Effector memory CD8-positive, alpha-beta T cell (primary cell): ENCODE measurements at regions not wholly inside any gene's neighbourhood (a gene's known extent, or its start where the extent isn't known, plus 50 kb on each side); places are given as distances from the start of the nearest gene placed in this dataset.

ENCODE experiments used
- ATAC-seq: fragments of 150-1000 bp; cut with Tn5 transposase; replicated peaks from 2 replicates; pipeline ENCODE4 v1.10.0; 2021; ENCODE audit warnings: mild to moderate bottlenecking, moderate library complexity
- DNase-seq, 3 experiments: peaks; one replicate each; pipeline ENCODE4 v3.0.0; 2021
- H3K27ac Mint-ChIP-seq, 2 donors: one replicate each; pipeline ENCODE4 v1.8.0; 2022; ENCODE audit warnings: mild to moderate bottlenecking in 2 of 2, mixed read lengths in 2 of 2, moderate library complexity in 2 of 2
- H3K27me3 Mint-ChIP-seq, 2 donors: one replicate each; pipeline ENCODE4 v1.8.0; 2022; ENCODE audit warnings: mixed read lengths in 2 of 2
- H3K36me3 Mint-ChIP-seq: one replicate; pipeline ENCODE4 v1.8.0; 2022; ENCODE audit warnings: mild to moderate bottlenecking, moderate library complexity, mixed read lengths; ENCODE audit not compliant: insufficient read depth
- H3K4me1 Mint-ChIP-seq, 2 donors: one replicate each; pipeline ENCODE4 v1.8.0; 2022; ENCODE audit warnings: low read depth in 2 of 2, mixed read lengths in 2 of 2
- H3K4me3 Mint-ChIP-seq, 2 donors: one replicate each; pipeline ENCODE4 v1.8.0; 2022; ENCODE audit warnings: mild to moderate bottlenecking in 2 of 2, mixed read lengths in 2 of 2, moderate library complexity in 2 of 2
- H3K9me3 Mint-ChIP-seq, 2 donors: one replicate each; pipeline ENCODE4 v1.8.0; 2022; ENCODE audit warnings: mixed read lengths in 2 of 2

- Mint-ChIP-seq H3K9me3 (peaks cover 0 to 1% of the 10 kb centered on the region in 2 donors), H3K27ac (no peak overlapping the region), H3K27me3 (no peaks in the 10 kb centered on the region), H3K4me3 (no peak overlapping the region), H3K36me3 (no peaks in the 10 kb centered on the region), H3K4me1 (no peaks in the 10 kb centered on the region)
- no peak for DNase-seq
- ATAC-seq = no peak
These were observed 314.3 kb upstream of the TBX3 start for GRCh38 chr12:114998118-114998749.

GRCh38 chr12:114996382-114996781, 312.4 kb upstream of the TBX3 start:
- ATAC-seq (no peak), DNase-seq (no peak)
- H3K27ac Mint-ChIP-seq = no peak overlapping the region
- H3K36me3 Mint-ChIP-seq = no peaks in the 10 kb centered on the region
- no peaks in the 10 kb centered on the region for H3K4me1 Mint-ChIP-seq
- H3K27me3 Mint-ChIP-seq = no peaks in the 10 kb centered on the region
- H3K9me3 Mint-ChIP-seq = peaks cover 0 to 3% of the 10 kb centered on the region in 2 donors
- H3K4me3 Mint-ChIP-seq = no peak overlapping the region

DNA sequence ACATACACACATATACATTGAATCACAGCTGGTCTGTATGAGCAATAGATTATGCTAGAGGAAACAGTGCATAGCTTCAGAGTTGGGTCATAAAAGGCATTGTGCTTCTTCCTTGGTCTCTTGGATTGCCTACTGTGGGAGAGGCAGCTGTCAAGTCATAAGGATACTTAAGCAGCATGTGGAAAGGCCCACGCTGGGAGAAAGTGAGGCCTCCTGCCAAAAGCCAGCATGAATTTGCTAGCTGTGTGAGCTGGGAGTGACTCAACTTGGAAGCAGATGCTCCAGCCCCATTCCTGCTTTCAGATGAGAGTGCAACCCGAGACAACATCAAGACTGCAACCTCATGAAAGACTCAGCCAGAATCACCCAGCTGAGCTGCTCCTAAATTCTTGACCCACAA, 311.9 kb upstream of the TBX3 start:
- no peak overlapping the region for H3K27ac Mint-ChIP-seq
- H3K4me3 Mint-ChIP-seq = no peak overlapping the region
- no peaks in the 10 kb centered on the region for H3K4me1 Mint-ChIP-seq
- no peaks in the 10 kb centered on the region for H3K27me3 Mint-ChIP-seq
- no peak for ATAC-seq
- H3K36me3 Mint-ChIP-seq = no peaks in the 10 kb centered on the region
- no peak for DNase-seq
- H3K9me3 Mint-ChIP-seq = peaks cover 2 to 3% of the 10 kb centered on the region in 2 donors

DNA sequence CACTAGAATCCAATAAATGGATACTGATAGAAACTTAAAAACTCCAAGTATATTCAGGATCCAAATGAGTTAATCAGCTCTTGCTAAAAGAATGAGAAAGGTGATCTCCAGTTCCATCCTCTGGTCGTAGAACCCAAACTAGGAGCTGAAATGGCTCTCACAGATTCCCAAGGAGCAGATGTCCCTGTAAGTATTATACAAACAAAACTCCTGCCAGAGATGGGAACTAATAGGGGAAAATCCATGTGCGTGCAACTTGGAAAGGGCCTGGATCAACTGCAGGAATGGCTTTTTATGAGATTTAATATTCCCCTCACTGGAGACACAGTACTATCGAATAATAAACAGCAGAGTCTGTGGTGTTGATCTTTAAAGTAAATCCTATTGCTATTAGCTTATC, 309.2 kb upstream of the TBX3 start:
- no peak overlapping the region for H3K4me3 Mint-ChIP-seq
- no peak overlapping the region for H3K27ac Mint-ChIP-seq
- H3K9me3 Mint-ChIP-seq = peaks cover 4 to 10% of the 10 kb centered on the region in 2 donors
- no peaks in the 10 kb centered on the region for H3K27me3 Mint-ChIP-seq
- H3K4me1 Mint-ChIP-seq = no peaks in the 10 kb centered on the region
- DNase-seq (no peak), ATAC-seq (no peak)
- no peaks in the 10 kb centered on the region for H3K36me3 Mint-ChIP-seq

DNA sequence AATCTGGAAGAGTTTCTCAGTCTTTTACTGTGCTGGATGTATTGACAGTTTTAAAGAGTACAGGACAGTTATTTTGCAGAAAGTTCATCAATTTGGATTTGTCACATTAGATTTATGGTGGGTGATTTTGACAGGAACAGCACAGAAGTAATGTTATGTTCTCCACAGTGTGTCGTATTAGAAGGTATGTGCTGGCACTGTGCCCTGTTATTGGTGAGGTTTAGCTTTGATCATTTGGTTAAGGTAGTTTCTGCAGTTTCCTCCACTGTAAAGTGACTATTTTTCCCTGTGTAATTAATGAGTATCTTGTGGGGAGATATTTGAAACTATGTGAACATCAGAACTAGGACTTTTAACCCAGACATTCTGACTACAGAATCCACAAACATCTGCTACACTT, 308.5 kb upstream of the TBX3 start:
- DNase-seq = no peak
- Mint-ChIP-seq H3K27me3 (no peaks in the 10 kb centered on the region), H3K4me1 (no peaks in the 10 kb centered on the region), H3K27ac (no peak overlapping the region), H3K9me3 (peaks cover 4 to 10% of the 10 kb centered on the region in 2 donors), H3K36me3 (no peaks in the 10 kb centered on the region), H3K4me3 (no peak overlapping the region)
- no peak for ATAC-seq

- Mint-ChIP-seq H3K9me3 (peaks cover 4 to 17% of the 10 kb centered on the region in 2 donors), H3K4me1 (no peaks in the 10 kb centered on the region), H3K36me3 (no peaks in the 10 kb centered on the region), H3K27ac (no peak overlapping the region), H3K27me3 (no peaks in the 10 kb centered on the region), H3K4me3 (no peak overlapping the region)
- ATAC-seq (no peak), DNase-seq (no peak)
These were observed 306.4 kb upstream of the TBX3 start for GRCh38 chr12:114990381-114990780.

DNA sequence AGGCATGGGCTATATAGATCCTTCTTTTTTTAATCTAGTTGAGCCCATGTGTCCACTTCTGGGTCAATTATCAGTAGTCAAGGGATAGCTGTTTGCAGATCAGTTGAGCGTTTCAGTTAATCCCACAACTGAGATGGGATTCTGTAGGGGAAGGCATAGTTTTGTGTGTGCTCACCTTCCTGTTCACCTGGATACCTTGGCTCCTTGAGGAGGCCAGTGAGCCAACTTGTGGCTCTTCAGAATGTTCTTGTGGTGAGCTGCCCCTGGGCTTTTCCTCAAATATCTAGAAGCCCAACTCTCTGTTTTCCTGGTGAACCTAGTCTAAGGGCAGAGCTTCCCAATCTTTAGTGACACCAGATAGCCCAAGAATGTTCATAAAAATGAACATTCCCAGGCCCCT, 302.9 kb upstream of the TBX3 start:
- peaks cover 2 to 17% of the 10 kb centered on the region in 2 donors for H3K9me3 Mint-ChIP-seq
- ATAC-seq (no peak), DNase-seq (no peak)
- H3K4me3 Mint-ChIP-seq = no peak overlapping the region
- no peak overlapping the region for H3K27ac Mint-ChIP-seq
- H3K36me3 Mint-ChIP-seq = no peaks in the 10 kb centered on the region
- no peaks in the 10 kb centered on the region for H3K4me1 Mint-ChIP-seq
- no peaks in the 10 kb centered on the region for H3K27me3 Mint-ChIP-seq

DNA sequence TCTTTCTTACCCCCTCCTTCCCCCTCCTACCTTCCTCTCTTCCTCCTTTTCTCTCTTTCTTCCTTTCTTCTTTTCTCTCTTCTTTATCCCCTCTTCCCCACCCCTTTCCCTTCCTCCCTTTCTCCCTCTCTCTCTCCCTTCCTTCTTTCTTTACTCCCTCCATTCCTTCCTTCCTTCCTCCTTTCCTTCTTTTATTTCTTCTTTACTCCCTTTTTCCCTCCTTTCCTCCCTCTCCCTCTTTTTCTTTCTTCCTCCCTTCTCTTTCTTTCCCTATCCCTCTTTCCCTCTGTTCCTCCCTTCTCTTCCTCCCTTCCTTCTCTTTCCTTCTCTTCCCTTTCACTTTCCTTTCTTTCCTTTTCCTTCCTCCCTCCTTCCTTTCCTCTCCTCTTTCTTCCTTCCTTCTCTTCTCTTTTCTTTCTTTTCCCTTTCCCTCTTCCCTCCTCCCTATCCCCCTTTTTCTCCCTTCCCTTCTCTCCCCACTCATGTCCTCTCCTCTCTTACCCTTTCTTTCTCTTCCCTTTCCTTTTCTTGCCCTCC, 302.3 kb upstream of the TBX3 start:
- H3K9me3 Mint-ChIP-seq = peaks cover 3 to 19% of the 10 kb centered on the region in 2 donors
- H3K4me3 Mint-ChIP-seq = no peak overlapping the region
- no peaks in the 10 kb centered on the region for H3K36me3 Mint-ChIP-seq
- H3K27me3 Mint-ChIP-seq = no peaks in the 10 kb centered on the region
- DNase-seq (no peak), ATAC-seq (no peak)
- H3K4me1 Mint-ChIP-seq = no peaks in the 10 kb centered on the region
- H3K27ac Mint-ChIP-seq = no peak overlapping the region

- no peak overlapping the region for H3K4me3 Mint-ChIP-seq
- no peaks in the 10 kb centered on the region for H3K27me3 Mint-ChIP-seq
- H3K4me1 Mint-ChIP-seq = no peaks in the 10 kb centered on the region
- DNase-seq = no peak
- no peak overlapping the region for H3K27ac Mint-ChIP-seq
- H3K9me3 Mint-ChIP-seq = peaks cover 10 to 15% of the 10 kb centered on the region in 2 donors
- no peak for ATAC-seq
- H3K36me3 Mint-ChIP-seq = no peaks in the 10 kb centered on the region
These were observed 300.7 kb upstream of the TBX3 start for GRCh38 chr12:114984634-114985061.

DNA sequence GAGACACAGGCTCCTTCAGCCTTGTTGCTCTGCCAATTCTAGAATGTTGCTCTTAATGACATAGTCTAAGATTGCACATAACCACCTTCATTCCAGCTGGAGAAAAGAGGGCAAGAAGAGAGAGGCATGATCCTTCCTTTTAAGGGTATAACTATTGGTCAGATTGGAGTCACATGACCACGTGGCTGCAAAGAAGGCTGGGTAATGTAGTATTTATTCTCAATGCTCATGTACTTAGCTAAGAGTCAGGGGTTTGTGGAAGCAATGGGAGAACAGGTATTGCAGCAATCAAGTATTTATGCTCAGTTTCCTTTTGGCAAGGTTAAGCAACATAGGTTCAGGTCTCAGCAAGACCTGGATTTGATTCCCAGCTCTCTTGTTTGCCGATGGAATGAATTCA, 298.8 kb upstream of the TBX3 start:
- no peak overlapping the region for H3K27ac Mint-ChIP-seq
- peaks cover 9 to 27% of the 10 kb centered on the region in 2 donors for H3K9me3 Mint-ChIP-seq
- H3K4me1 Mint-ChIP-seq = no peaks in the 10 kb centered on the region
- no peak for ATAC-seq
- no peaks in the 10 kb centered on the region for H3K27me3 Mint-ChIP-seq
- DNase-seq = no peak
- no peaks in the 10 kb centered on the region for H3K36me3 Mint-ChIP-seq
- H3K4me3 Mint-ChIP-seq = no peak overlapping the region

DNA sequence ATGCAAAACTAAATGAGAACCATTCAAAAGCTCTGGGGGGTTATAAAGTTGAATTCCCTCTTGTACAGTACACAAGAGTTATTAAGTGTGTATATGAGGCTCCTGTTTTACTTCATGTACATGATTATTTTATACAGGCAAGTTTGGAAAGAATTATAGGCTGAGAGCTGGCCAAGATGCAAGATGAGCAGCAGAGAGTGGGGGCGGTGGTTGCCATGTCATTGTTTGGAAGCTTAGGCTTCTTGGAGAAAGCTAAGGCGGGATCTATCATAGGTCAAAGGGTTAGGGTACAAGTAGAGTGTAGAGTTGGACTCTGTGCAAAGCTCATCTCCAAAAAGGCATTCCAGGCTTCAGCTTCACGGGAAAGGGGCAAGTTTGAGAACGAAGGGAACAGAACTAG, 297.1 kb upstream of the TBX3 start:
- H3K4me1 Mint-ChIP-seq = no peaks in the 10 kb centered on the region
- H3K27ac Mint-ChIP-seq = no peak overlapping the region
- H3K36me3 Mint-ChIP-seq = no peaks in the 10 kb centered on the region
- ATAC-seq = no peak
- H3K9me3 Mint-ChIP-seq = peaks cover 9 to 22% of the 10 kb centered on the region in 2 donors
- no peak for DNase-seq
- H3K27me3 Mint-ChIP-seq = no peaks in the 10 kb centered on the region
- H3K4me3 Mint-ChIP-seq = no peak overlapping the region

- no peak overlapping the region for H3K27ac Mint-ChIP-seq
- H3K4me3 Mint-ChIP-seq = no peak overlapping the region
- no peaks in the 10 kb centered on the region for H3K27me3 Mint-ChIP-seq
- H3K36me3 Mint-ChIP-seq = no peaks in the 10 kb centered on the region
- DNase-seq (no peak), ATAC-seq (no peak)
- no peaks in the 10 kb centered on the region for H3K4me1 Mint-ChIP-seq
- peaks cover 14 to 41% of the 10 kb centered on the region in 2 donors for H3K9me3 Mint-ChIP-seq
These were observed 293.0 kb upstream of the TBX3 start for GRCh38 chr12:114976959-114977358.

DNA sequence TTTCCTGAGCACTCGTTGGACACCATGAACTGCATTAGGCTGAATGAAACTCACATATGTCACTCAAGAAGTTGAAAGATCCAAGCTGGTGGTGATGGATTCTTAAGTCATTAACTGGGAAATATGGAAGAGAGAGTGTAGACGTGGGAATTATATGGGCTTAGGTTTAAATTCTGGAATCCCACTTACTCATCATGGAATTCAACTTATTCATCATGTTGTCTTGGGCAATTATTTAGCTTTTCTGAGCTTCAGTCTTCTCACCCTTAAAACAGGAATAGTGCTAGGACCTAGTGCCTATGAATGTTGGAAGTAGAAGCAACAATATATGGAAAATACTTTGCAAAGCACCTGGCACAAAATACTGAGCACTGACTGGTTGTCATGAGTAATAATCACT, 292.4 kb upstream of the TBX3 start:
- Mint-ChIP-seq H3K4me3 (no peak overlapping the region), H3K4me1 (no peaks in the 10 kb centered on the region), H3K27ac (no peak overlapping the region), H3K36me3 (no peaks in the 10 kb centered on the region), H3K9me3 (peaks cover 14 to 41% of the 10 kb centered on the region in 2 donors), H3K27me3 (no peaks in the 10 kb centered on the region)
- ATAC-seq (no peak), DNase-seq (no peak)

DNA sequence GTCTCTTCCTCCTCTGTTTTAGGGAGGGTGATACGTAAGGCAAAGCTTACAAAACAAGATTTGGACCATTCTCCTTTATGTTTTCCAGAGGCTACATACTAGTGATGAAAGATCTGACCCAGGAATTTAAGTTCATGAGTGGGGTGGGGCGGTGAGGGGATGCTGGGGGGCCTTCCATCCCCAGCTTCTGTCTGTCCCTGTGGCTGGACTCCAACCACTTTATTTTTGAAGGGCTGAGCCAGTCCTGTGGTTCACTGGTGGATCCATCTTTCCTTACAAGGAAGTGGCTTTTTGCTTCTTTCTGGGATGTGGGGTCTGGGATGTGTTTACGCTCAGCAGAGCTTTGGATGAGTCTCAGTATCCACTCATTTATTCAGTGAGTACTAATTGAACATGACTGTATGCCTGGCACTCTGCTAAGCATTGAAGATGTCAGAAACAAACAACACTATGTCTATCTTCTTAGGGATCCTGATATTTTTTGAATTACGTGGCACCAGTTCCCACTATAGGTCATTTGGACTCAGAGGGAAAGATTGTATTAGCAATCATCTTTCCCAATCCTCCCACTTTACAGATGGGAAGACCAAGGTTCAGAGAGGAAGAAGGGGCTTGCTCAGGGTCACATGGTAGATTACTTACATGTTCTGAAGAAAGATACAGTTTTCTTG, 291.8 kb upstream of the TBX3 start:
- no peak for ATAC-seq
- H3K9me3 Mint-ChIP-seq = peaks cover 9 to 35% of the 10 kb centered on the region in 2 donors
- H3K27me3 Mint-ChIP-seq = no peaks in the 10 kb centered on the region
- H3K27ac Mint-ChIP-seq = no peak overlapping the region
- DNase-seq = no peak
- no peak overlapping the region for H3K4me3 Mint-ChIP-seq
- H3K36me3 Mint-ChIP-seq = no peaks in the 10 kb centered on the region
- H3K4me1 Mint-ChIP-seq = no peaks in the 10 kb centered on the region
